Smooth muscle cell (in vitro differentiated cells): ENCODE measurements at regions not wholly inside any gene's neighbourhood (a gene's known extent, or its start where the extent isn't known, plus 50 kb on each side); places are given as distances from the start of the nearest gene placed in this dataset.

Source experiments
- DNase-seq: peaks from one replicate; lab custom pipeline; 2025; ENCODE audit not compliant: unreplicated experiment; lab: John Stamatoyannopoulos, UW
- H2AFZ ChIP-seq: fragments of 200-600 bp; sonication (generic); 2 replicates; pipeline ENCODE4 v1.6.0; 2016; ENCODE audit warnings: antibody characterized with exemption, low read depth, mild to moderate bottlenecking
- H3F3A ChIP-seq: fragments of 200-600 bp; sonication (generic); 2 replicates; pipeline ENCODE4 v1.6.0; 2017; ENCODE audit warnings: antibody characterized with exemption, low read depth
- H3K27ac ChIP-seq: fragments of 200-600 bp; sonication (generic); 2 replicates; pipeline ENCODE4 v1.5.1; 2016; ENCODE audit warnings: low read depth, mild to moderate bottlenecking
- H3K27me3 ChIP-seq: fragments of 200-600 bp; sonication (generic); 2 replicates; pipeline ENCODE4 v1.6.1; 2016; ENCODE audit warnings: low read depth, mild to moderate bottlenecking
- H3K36me3 ChIP-seq: fragments of 200-600 bp; sonication (generic); 2 replicates; pipeline ENCODE4 v1.5.1; 2016; ENCODE audit warnings: low read depth
- H3K4me1 ChIP-seq: fragments of 200-600 bp; sonication (generic); 2 replicates; pipeline ENCODE4 v1.5.1; 2016; ENCODE audit warnings: low read depth
- H3K4me2 ChIP-seq: fragments of 200-600 bp; sonication (generic); 2 replicates; pipeline ENCODE4 v1.6.0; 2016; ENCODE audit warnings: mild to moderate bottlenecking
- H3K4me3 ChIP-seq: fragments of 200-600 bp; sonication (generic); 2 replicates; pipeline ENCODE4 v1.5.1; 2016; ENCODE audit warnings: mild to moderate bottlenecking
- H3K79me2 ChIP-seq: fragments of 200-600 bp; sonication (generic); 2 replicates; pipeline ENCODE4 v1.6.0; 2016; ENCODE audit warnings: low read depth, mild to moderate bottlenecking
- H3K9ac ChIP-seq: fragments of 200-600 bp; sonication (generic); 2 replicates; pipeline ENCODE4 v1.6.0; 2016; ENCODE audit warnings: low read depth
- H3K9me3 ChIP-seq: fragments of 200-600 bp; sonication (generic); replicated peaks from 2 replicates; pipeline ENCODE4 v1.5.1; 2016; ENCODE audit warnings: low read depth
- H4K20me1 ChIP-seq: fragments of 200-600 bp; sonication (generic); 2 replicates; pipeline ENCODE4 v1.6.0; 2016; ENCODE audit warnings: low read depth
- WGBS: methylation state at CpG from one replicate; pipeline ENCODE4 v1.1.7; 2016; ENCODE audit warnings: low lambda C conversion rate; 5-methylcytosine and 5-hydroxymethylcytosine counted together
- TF ChIP-seq, protein P1 (sequence below): fragments of 200-600 bp; sonication (generic); IDR thresholded peaks from 2 replicates; pipeline ENCODE4 v1.5.1; 2017; ENCODE audit warnings: borderline replicate concordance, mild to moderate bottlenecking, antibody characterized with exemption; ENCODE audit not compliant: insufficient read depth, poor library complexity, severe bottlenecking

DNA sequence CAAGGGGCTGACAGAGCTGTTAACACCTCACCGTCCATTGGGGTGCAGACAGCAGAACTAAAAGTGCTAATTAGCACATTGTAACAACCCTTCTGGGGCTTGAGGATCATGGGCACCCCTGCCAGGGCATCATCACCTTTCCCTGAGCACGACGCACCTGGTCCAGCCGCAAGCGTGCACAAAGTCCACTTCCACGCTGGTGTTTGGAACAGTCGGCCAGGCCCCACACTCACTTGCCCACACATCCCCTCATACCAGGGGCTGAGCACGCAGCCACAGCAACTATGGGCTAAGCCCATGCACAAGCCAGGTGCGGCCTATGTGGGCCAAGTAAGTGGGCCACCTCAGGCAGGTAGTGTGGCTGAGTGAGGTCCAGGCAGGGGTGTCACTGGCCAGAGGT is 148.7 kb downstream of the CCDC59 start:
- H2AFZ ChIP-seq = no peak overlapping the region
- H3F3A ChIP-seq = no peaks in the 10 kb centered on the region
- 86% methylated on average over 9 of the region's 9 CpGs for WGBS
- peaks cover 7% of the 10 kb centered on the region for H3K9me3 ChIP-seq
- H3K4me3 ChIP-seq = no peak overlapping the region
- H3K9ac ChIP-seq = no peak overlapping the region
- H3K79me2 ChIP-seq = no peaks in the 10 kb centered on the region
- no peak for DNase-seq
- no peak overlapping the region for H3K4me2 ChIP-seq
- H3K36me3 ChIP-seq = no peaks in the 10 kb centered on the region
- TF ChIP-seq, protein P1, sequence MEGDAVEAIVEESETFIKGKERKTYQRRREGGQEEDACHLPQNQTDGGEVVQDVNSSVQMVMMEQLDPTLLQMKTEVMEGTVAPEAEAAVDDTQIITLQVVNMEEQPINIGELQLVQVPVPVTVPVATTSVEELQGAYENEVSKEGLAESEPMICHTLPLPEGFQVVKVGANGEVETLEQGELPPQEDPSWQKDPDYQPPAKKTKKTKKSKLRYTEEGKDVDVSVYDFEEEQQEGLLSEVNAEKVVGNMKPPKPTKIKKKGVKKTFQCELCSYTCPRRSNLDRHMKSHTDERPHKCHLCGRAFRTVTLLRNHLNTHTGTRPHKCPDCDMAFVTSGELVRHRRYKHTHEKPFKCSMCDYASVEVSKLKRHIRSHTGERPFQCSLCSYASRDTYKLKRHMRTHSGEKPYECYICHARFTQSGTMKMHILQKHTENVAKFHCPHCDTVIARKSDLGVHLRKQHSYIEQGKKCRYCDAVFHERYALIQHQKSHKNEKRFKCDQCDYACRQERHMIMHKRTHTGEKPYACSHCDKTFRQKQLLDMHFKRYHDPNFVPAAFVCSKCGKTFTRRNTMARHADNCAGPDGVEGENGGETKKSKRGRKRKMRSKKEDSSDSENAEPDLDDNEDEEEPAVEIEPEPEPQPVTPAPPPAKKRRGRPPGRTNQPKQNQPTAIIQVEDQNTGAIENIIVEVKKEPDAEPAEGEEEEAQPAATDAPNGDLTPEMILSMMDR = no peak
- H3K4me1 ChIP-seq = no peaks in the 10 kb centered on the region
- no peaks in the 10 kb centered on the region for H3K27me3 ChIP-seq
- H3K27ac ChIP-seq = no peak overlapping the region
- H4K20me1 ChIP-seq = no peaks in the 10 kb centered on the region

DNA sequence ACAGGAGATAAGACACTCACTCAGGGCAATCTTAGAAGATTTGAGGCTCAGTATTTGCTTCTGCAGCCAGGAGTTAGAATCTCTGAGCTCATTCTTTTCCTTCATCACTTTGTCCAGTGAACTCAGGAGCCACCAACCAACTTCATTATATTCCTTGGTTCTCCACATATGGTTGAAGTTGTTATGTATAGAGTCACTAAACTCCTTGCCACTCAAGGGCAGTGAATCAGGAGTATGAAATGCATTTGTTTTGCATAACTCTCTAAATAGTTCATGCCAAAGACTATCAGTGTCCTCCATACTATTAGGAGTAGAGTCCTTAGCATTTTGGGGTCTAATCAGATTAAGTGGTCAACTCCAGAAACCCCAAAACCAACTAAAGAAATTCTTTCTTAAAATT is 150.6 kb downstream of the CCDC59 start:
- Histone ChIP-seq H3K27ac (no peak overlapping the region), H3K27me3 (no peaks in the 10 kb centered on the region), H4K20me1 (no peaks in the 10 kb centered on the region), H3K9ac (no peak overlapping the region), H2AFZ (no peak overlapping the region), H3F3A (no peaks in the 10 kb centered on the region), H3K4me3 (no peak overlapping the region), H3K4me1 (no peaks in the 10 kb centered on the region), H3K4me2 (no peak overlapping the region), H3K9me3 (no peaks in the 10 kb centered on the region), H3K36me3 (no peaks in the 10 kb centered on the region), H3K79me2 (no peaks in the 10 kb centered on the region)
- TF ChIP-seq, protein P1 = no peak
- DNase-seq = no peak

DNA sequence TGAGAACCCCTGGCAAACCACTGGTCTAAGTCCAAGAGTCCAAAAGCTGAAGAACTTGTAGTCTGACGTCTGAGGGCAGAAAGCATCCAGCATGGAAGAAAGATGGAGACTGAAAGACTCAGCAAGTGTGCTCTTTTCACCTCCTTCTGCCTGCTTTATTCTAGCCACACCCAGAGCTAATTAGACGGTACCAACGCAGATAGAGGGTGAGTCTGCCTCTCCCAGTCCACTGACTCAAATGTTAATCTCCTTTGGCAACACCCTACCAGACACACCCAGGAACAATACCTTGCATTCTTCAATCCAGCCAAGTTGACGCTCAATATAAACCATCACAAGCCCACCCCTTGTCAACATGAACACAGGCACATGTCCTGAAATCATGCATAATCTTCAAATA is 155.1 kb downstream of the CCDC59 start:
- no peaks in the 10 kb centered on the region for H3K79me2 ChIP-seq
- TF ChIP-seq, protein P1 = no peak
- H3K4me3 ChIP-seq = no peak overlapping the region
- no peaks in the 10 kb centered on the region for H3K9me3 ChIP-seq
- no peaks in the 10 kb centered on the region for H3K4me1 ChIP-seq
- H3K36me3 ChIP-seq = no peaks in the 10 kb centered on the region
- WGBS = 85% methylated on average over 4 of the region's 4 CpGs
- H3K9ac ChIP-seq = no peak overlapping the region
- no peaks in the 10 kb centered on the region for H3K27me3 ChIP-seq
- no peaks in the 10 kb centered on the region for H4K20me1 ChIP-seq
- no peak for DNase-seq
- H3K27ac ChIP-seq = no peak overlapping the region
- no peak overlapping the region for H2AFZ ChIP-seq
- no peaks in the 10 kb centered on the region for H3F3A ChIP-seq
- no peak overlapping the region for H3K4me2 ChIP-seq

DNA sequence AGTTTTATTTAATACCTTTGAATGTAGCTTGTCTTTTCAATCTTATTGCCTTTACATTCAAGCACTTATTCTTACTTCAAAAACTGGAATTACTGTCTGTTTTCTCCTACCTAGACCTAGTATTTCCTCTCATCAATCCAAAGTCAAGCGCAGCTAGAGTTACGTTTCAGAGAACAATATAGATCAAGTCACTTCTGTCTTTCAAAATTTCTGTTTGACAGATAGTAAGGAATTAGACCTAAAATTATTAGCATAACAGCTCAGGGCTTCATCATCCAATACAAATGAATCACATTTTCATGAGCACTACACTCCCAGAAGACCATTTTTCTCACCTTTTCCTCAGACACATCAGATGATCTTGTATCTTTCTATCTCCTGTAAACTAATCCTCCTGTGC is 170.6 kb downstream of the CCDC59 start:
- no peak overlapping the region for H3K9ac ChIP-seq
- no peak overlapping the region for H2AFZ ChIP-seq
- H3F3A ChIP-seq = no peaks in the 10 kb centered on the region
- H3K4me2 ChIP-seq = no peak overlapping the region
- no peaks in the 10 kb centered on the region for H3K79me2 ChIP-seq
- H3K9me3 ChIP-seq = no peaks in the 10 kb centered on the region
- WGBS = 96% methylated on average over 2 of the region's 2 CpGs
- no peak overlapping the region for H3K4me3 ChIP-seq
- H3K4me1 ChIP-seq = no peaks in the 10 kb centered on the region
- no peak for DNase-seq
- TF ChIP-seq, protein P1 = no peak
- no peaks in the 10 kb centered on the region for H3K27me3 ChIP-seq
- H3K36me3 ChIP-seq = no peaks in the 10 kb centered on the region
- H4K20me1 ChIP-seq = no peaks in the 10 kb centered on the region
- H3K27ac ChIP-seq = no peak overlapping the region
